GM12801 (cell line): ENCODE measurements at regions not wholly inside any gene's neighbourhood (a gene's known extent, or its start where the extent isn't known, plus 50 kb on each side); places are given as distances from the start of the nearest gene placed in this dataset.

ENCODE experiments used
- CTCF ChIP-seq: IDR thresholded peaks from one replicate; pipeline ENCODE4 v1.5.1; 2011; ENCODE audit warnings: control low read depth; ENCODE audit not compliant: insufficient read length; ENCODE audit errors: extremely low read depth

- TF ChIP-seq CTCF, result no peak
Measured at GRCh38 chr1:37342736-37343135, 131.6 kb upstream of the ZC3H12A start.

- no peak for TF ChIP-seq CTCF
Measured at GRCh38 chr1:37347104-37347649, 127.2 kb upstream of the ZC3H12A start.

- TF ChIP-seq CTCF, result no peak
Measured at GRCh38 chr1:37353871-37354270, 120.5 kb upstream of the ZC3H12A start.

GRCh38 chr1:37354876-37355650 lies 119.3 kb upstream of the ZC3H12A start:
- no peak for TF ChIP-seq CTCF

GRCh38 chr1:37358992-37359391 lies 115.4 kb upstream of the ZC3H12A start:
- TF ChIP-seq CTCF, result no peak

GRCh38 chr1:37360011-37360410 lies 114.4 kb upstream of the ZC3H12A start:
- TF ChIP-seq CTCF, result no peak

GRCh38 chr1:37362594-37363385 lies 111.6 kb upstream of the ZC3H12A start:
- no peak for TF ChIP-seq CTCF
